Mucosa of descending colon (tissue), 3 donors: ENCODE measurements at regions not wholly inside any gene's neighbourhood (a gene's known extent, or its start where the extent isn't known, plus 50 kb on each side); places are given as distances from the start of the nearest gene placed in this dataset.

Source experiments
- ATAC-seq: fragments of 200-7000 bp; cut with Tn5 transposase; one replicate; pipeline ENCODE4 v1.9.1; 2020; ENCODE audit warnings: mild to moderate bottlenecking, moderate library complexity
- DNase-seq, 3 donors: peaks; one replicate each; pipeline ENCODE4 v3.0.0-alpha.2; 2020
- H3K36me3 ChIP-seq: fragments of 200-600 bp; one replicate; pipeline ENCODE4 v1.8.0; 2021; ENCODE audit warnings: low read depth, mild to moderate bottlenecking
- H3K4me1 ChIP-seq: fragments of 200-600 bp; one replicate; pipeline ENCODE4 v1.8.0; 2021; ENCODE audit warnings: low read depth, mild to moderate bottlenecking
- H3K4me3 ChIP-seq: fragments of 200-600 bp; one replicate; pipeline ENCODE4 v1.8.0; 2021; ENCODE audit warnings: mild to moderate bottlenecking
- H3K9me3 ChIP-seq: fragments of 200-600 bp; one replicate; pipeline ENCODE4 v1.8.0; 2021; ENCODE audit warnings: mild to moderate bottlenecking
- intact Hi-C, 2 donors: fragments of 100-400 bp; cut with DNase I in 1 of 2; cut with micrococcal nuclease in 1 of 2; formaldehyde crosslinking; loops; one replicate each; pipeline versions ENCODE4 v1.11.0 to v1.11.1; 2022; cut with DNase I, micrococcal nuclease
- TF ChIP-seq, protein P1 (sequence below): fragments of 200-600 bp; IDR thresholded peaks from one replicate; pipeline ENCODE4 v1.8.0; 2022; ENCODE audit warnings: antibody characterized with exemption, mild to moderate bottlenecking
- donor health status: DM: no; HTN: no; CAD: no; lungs with moderate emphysema.
- donor health status: DM: no; HTN: no; CAD: no.
- donor health status: DM: no; HTN: yes; CAD: no.

DNA sequence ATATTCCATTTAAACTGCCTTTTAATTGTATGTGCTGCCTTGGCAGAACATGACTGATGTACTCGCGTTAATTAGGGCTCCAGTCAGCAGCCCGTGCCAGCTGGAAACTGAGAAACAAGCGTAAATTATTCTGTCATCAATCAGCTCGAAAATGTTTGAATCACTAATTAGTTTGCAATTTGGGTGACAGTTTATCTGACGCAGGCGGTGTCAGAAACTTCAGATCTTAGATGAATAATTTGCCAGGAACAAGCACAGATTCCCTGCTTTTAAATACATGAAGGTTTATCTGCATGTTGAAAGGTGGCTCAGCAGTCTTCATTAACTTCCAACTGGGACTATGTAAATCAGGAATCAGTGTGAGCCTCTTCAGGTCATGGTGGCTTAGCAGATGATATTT lies 176.0 kb upstream of the TLE4 start:
- Histone ChIP-seq H3K4me1 (no peaks in the 10 kb centered on the region), H3K36me3 (no peaks in the 10 kb centered on the region), H3K4me3 (no peak overlapping the region), H3K9me3 (no peaks in the 10 kb centered on the region)
- no peak for DNase-seq
- ATAC-seq = no peak
- intact Hi-C loops = no loop called here
- TF ChIP-seq, protein P1, sequence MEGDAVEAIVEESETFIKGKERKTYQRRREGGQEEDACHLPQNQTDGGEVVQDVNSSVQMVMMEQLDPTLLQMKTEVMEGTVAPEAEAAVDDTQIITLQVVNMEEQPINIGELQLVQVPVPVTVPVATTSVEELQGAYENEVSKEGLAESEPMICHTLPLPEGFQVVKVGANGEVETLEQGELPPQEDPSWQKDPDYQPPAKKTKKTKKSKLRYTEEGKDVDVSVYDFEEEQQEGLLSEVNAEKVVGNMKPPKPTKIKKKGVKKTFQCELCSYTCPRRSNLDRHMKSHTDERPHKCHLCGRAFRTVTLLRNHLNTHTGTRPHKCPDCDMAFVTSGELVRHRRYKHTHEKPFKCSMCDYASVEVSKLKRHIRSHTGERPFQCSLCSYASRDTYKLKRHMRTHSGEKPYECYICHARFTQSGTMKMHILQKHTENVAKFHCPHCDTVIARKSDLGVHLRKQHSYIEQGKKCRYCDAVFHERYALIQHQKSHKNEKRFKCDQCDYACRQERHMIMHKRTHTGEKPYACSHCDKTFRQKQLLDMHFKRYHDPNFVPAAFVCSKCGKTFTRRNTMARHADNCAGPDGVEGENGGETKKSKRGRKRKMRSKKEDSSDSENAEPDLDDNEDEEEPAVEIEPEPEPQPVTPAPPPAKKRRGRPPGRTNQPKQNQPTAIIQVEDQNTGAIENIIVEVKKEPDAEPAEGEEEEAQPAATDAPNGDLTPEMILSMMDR = no peak

DNA sequence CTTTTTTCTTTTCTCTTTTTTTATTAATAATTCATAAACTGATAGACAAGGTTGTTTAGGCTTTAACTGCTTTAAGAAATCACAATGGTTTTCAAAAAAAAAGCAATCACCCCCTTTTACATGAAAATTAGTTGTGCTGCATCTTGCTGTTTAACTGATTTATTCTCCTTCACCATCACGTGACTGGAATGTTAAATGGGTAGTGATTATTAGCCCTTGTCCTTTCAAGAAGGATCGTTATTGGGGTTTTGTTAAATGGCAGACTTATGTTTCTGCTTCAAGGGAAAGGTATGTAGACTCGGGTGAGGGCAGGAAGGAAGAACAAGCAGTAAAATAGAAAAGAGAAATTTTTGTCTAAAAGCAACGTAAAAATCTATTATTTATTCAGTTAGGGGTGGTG lies 175.6 kb upstream of the TLE4 start:
- H3K4me1 ChIP-seq = no peaks in the 10 kb centered on the region
- ATAC-seq (no peak), DNase-seq (no peak)
- TF ChIP-seq, protein P1 = no peak
- H3K4me3 ChIP-seq = no peak overlapping the region
- intact Hi-C loops = no loop called here
- H3K9me3 ChIP-seq = no peaks in the 10 kb centered on the region
- H3K36me3 ChIP-seq = no peaks in the 10 kb centered on the region

DNA sequence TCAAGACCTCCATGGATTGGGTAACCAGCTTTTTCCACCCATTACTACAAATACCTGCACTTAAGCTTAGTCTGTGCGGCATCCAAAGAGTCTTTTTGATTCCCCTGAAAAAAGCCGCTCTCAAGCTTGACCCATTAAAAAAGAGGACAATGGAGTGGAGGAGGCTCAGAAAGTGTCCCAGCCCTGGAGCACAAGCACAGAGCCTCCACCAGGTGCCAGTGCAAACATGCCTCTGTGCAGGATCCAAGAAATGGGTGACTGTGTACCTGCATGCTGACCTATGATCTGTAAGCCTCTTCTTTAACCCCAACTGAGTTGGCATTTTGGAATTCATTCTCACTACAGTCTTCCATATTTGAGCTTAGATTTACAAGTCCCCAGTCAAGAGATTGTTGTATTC lies 168.3 kb upstream of the TLE4 start:
- peak in 1 of 3 donors; percentile 3 for DNase-seq
- no peak for ATAC-seq
- intact Hi-C loops = no loop called here
- H3K4me3 ChIP-seq = no peak overlapping the region
- no peaks in the 10 kb centered on the region for H3K4me1 ChIP-seq
- TF ChIP-seq, protein P1 = no peak
- H3K9me3 ChIP-seq = no peaks in the 10 kb centered on the region
- no peaks in the 10 kb centered on the region for H3K36me3 ChIP-seq

DNA sequence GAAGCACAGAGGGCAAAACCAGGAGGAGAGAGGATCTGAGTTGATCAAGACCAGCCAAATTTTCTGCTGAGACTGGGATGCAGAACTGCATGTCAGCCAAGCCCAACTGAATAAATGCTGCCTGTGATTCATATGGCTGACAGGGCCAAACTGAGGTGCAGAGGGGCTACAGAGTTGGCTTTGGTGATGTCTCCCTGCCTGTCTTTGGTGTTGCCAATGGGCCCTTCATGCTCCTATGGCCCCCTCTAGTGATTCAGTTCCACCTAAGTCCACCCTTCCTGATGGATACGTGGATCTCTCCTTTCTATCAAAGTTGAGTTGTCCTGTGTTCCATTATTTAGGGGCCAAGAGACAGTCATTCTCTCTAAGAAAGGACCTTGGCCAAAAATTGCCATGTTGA lies 163.6 kb upstream of the TLE4 start:
- no peak for DNase-seq
- Histone ChIP-seq H3K4me3 (no peak overlapping the region), H3K9me3 (no peaks in the 10 kb centered on the region), H3K4me1 (no peaks in the 10 kb centered on the region), H3K36me3 (no peaks in the 10 kb centered on the region)
- TF ChIP-seq, protein P1 = no peak
- ATAC-seq = no peak
- intact Hi-C loops = no loop called here

DNA sequence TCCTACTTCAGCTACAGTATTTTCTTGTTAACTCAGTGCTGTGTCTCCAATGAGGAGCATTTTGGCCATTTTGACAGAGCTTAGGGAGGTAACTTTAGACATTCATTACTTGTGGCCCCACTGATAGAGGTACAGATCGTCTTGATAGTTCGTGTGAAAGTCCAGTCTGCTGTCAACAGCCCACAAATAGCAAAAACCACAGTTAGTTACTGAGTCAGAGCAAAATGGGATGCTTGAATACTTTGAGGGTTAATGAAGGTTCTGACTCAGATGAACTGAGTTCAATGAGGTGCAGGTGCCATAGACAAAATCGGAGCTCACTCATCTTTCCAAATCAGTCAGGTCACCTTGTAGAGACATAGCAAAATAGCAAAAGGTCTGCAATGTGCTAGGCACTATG lies 163.1 kb upstream of the TLE4 start:
- H3K4me3 ChIP-seq = no peak overlapping the region
- no peaks in the 10 kb centered on the region for H3K9me3 ChIP-seq
- ATAC-seq (no peak), DNase-seq (no peak)
- no peaks in the 10 kb centered on the region for H3K4me1 ChIP-seq
- TF ChIP-seq, protein P1 = no peak
- no peaks in the 10 kb centered on the region for H3K36me3 ChIP-seq
- intact Hi-C loops = no loop called here

DNA sequence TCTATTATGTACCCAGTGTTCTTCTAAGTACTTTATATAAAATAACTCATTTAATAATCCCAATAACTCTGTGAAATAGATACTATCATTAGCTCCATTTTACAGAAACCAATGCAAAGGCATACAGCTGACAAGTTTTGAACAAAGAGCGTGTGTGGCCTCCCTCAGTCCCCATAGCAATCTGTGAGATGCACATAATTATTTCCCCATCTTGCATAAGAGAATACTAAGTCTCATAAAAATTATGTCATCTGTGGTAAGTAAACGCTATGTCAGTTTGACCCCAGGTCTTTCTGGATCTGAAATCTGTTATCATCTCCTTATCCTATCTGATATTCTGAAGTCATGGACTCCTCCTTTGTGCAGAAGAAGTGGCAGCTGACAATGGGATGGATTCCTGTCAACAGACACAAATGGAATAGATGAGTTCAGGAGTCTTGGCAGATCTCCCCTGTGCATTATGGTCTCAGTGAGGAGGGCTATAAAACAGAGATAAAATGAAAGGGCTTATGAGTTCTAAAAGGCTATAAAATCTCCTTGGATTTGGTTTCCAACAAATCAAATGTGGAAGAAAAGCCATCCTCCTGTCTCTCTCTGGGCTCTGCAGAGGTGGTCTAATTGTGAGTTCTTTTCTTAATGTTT lies 162.5 kb upstream of the TLE4 start:
- intact Hi-C loops = no loop called here
- no peaks in the 10 kb centered on the region for H3K4me1 ChIP-seq
- ATAC-seq = no peak
- DNase-seq = no peak
- H3K9me3 ChIP-seq = no peaks in the 10 kb centered on the region
- no peak overlapping the region for H3K4me3 ChIP-seq
- H3K36me3 ChIP-seq = no peaks in the 10 kb centered on the region
- TF ChIP-seq, protein P1 = no peak
